NCI-H2029 treated with DMSO at 0.1 percent for 48 hours (cell line): ENCODE measurements at regions not wholly inside any gene's neighbourhood (a gene's known extent, or its start where the extent isn't known, plus 50 kb on each side); places are given as distances from the start of the nearest gene placed in this dataset.

ENCODE experiments used
- DNase-seq: peaks from one replicate; lab custom pipeline; 2025; lab: John Stamatoyannopoulos, UW

GRCh38 chr7:16055263-16055976 is 365.9 kb downstream of the CRPPA start:
- DNase-seq: no peak

GRCh38 chr7:16051561-16052255 is 365.2 kb upstream of the MEOX2 start:
- DNase-seq: no peak

GRCh38 chr7:16046041-16046440 is 359.6 kb upstream of the MEOX2 start:
- no peak for DNase-seq

DNA sequence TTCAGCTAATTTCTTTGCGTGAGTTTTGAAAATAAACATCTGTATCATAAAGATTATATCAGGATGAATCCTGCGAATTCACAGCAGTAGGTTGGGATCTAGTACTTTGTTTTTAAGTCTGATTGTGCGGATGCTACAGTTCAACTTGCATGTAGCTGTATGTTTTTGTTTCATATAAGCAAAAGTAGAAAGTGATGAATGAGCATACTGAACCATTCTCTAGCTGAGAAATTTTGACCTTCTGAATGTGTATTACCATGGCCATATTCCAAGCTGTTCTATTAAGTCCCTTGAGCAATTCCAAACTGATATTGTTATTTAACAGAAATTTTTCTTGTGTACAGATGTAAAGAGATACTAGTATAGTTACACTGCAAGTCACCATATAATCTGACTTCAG is 358.8 kb upstream of the MEOX2 start:
- DNase-seq: no peak

- DNase-seq: no peak
Measured at GRCh38 chr7:16044645-16045044, 358.2 kb upstream of the MEOX2 start.

DNA sequence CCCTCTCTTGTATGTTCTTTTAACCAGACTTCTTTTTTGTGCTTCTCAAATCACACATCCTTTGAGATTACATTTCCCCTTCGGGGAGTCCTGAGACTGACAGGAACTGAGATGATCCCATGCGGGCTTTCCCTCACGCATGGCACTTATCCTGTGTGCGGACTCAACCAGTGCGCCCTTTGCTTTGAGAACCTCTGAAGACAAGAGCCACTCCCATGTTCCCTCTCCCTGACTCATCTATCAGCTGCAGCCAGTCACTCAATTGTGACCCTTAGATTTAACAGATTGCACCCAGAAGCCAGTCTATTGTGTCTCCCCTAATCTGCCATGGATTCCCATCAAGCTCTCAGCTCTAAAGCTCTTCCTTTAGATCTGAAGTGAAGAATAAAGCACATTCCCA is 353.9 kb upstream of the MEOX2 start:
- no peak for DNase-seq

- no peak for DNase-seq
Measured at GRCh38 chr7:16038906-16039305, 352.4 kb upstream of the MEOX2 start.

- no peak for DNase-seq
Measured at GRCh38 chr7:16035392-16035791, 348.9 kb upstream of the MEOX2 start.

GRCh38 chr7:16034866-16035265 is 348.4 kb upstream of the MEOX2 start:
- no peak for DNase-seq

GRCh38 chr7:16034353-16034752 is 347.9 kb upstream of the MEOX2 start:
- DNase-seq: no peak

DNA sequence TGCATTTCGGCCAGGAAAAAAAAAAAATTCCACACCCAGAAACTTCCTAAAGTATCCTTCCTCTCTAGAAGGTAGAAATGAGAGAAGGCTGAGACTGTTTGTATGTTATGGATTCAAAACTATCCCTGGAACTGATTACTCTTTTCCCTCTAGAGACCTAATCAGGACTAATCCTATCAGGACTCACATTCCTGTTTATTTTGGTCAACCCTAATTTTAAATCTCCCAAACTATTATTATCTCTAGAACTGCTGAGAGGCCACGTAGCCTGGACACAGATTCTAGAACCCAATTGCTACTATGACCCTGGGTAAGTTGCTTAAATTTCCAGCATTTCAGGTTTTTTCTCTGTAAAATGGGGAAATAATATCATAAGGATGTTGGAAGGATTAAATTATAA is 346.8 kb upstream of the MEOX2 start:
- DNase-seq: no peak

GRCh38 chr7:16028636-16029035 is 342.2 kb upstream of the MEOX2 start:
- no peak for DNase-seq

DNA sequence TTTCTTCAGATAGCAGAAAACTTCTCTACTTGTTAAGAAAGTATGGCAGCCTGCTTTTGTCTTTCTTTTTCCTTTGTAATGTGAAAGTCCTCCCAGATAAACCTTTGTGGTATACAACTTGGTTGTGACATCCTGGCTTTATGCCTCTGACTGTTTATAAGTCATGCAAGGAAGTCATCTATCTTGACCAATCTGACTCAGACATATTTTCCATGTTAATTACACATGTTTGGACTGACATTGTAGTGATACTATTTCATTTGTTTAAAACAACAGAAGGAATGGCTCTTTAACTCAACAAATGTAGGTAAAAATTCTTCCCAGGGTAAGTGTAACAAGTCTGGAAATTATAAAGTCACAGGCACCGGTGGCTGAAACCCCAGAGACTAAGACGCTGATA is 341.6 kb upstream of the MEOX2 start:
- DNase-seq: no peak

DNA sequence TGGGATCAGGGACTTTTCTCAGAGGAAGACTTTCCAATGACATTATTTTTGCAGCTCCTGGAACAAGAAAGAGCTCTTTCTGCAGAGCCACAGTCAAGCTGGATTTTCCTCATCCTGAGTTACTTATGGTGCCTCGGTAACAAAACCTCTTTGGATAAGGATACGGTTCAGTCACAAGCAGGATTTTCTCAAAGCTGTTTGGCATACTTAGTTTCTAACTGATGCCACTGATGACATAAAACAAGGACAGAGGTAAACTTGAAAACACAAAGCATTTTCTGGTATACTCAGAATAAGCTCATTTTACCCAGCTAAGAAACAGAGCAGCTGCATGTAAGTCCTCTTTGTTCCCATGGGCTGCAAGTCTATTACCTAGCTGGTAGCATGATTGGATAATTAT is 340.9 kb upstream of the MEOX2 start:
- DNase-seq: no peak

- DNase-seq: no peak
Measured at GRCh38 chr7:16026253-16027020, 340.0 kb upstream of the MEOX2 start.

- no peak for DNase-seq
Measured at GRCh38 chr7:16025696-16026095, 339.2 kb upstream of the MEOX2 start.

GRCh38 chr7:16023503-16023902 is 337.0 kb upstream of the MEOX2 start:
- no peak for DNase-seq

DNA sequence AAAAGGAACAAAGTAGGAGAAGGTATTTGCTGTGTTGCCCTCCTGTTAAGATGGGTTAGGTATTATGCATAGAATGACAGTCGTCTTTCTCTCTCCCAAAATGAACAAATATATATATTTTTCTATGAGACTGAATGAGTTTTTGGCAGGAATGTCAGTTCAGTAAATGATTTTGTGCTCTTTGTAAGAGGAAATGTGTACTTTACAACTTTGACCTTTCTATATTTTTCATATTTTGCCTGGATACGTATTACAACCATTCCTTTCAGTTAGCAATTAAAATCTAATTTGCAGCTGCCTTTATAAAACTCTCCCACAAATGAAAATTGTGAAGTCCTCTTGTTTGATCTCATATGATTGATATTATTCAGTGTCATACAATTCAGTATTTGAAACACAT is 336.6 kb upstream of the MEOX2 start:
- DNase-seq: no peak

DNA sequence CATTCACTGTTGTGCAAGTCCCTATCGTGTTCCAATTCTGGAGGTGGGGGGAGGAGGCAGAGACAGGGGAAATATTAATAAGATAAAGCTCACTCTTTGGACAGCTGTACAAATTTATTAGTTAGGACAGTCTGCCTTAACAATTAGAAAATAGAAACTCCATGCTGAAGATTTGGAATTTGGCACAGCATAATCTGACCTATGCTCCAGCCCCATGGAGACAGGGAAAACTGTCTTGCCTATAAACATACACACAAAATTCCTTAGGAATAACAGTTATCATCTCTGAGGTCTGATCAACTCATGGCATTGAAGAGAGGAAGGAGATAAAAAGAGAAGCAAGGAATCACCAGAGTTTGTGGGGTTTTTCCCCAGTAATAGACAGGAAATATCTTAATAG is 335.4 kb upstream of the MEOX2 start:
- no peak for DNase-seq

DNA sequence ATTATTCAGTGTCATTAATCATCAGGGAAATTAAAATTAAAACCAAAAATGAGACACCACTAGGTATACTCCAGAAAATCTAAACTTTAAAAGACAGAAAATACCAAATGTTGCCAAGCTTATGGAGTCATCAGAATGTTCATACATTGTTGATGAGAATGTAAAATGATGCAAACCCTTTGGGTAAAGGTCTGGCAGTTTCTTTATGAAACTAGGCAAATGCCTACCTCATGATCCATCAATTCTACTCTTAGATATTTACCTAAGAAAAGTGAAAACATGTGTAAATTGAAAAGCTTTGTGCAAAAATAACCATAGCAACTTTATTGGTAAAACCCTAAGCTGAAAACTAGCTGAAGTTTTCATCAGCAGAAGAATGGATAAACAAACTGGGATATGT is 329.5 kb upstream of the MEOX2 start:
- DNase-seq: no peak

- no peak for DNase-seq
Measured at GRCh38 chr7:16014031-16014430, 327.5 kb upstream of the MEOX2 start.

DNA sequence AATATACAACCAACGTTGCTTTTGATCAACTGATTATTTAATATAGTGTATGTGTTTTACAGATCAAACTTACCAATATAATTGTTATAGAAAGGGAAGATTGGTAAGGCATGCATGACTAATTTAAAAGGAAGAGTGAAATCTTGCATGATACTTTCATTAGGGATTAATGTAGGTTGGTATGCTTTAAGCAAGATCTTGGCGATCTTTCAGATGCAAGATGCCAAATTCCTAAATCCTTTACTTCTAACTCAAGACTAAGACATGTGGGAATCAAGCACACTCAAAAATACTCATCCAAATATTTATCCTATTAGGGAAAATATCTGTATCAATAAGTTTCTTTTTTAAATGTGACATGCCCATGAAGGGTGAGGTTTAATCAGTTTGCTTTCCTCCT is 321.4 kb upstream of the MEOX2 start:
- no peak for DNase-seq

- DNase-seq: no peak
Measured at GRCh38 chr7:16004702-16005101, 318.2 kb upstream of the MEOX2 start.
